Activated CD4-positive, alpha-beta memory T cell treated with anti-CD3 and anti-CD28 coated beads, Interleukin-2, amount 10 ng/mL, durations not matched to agents 7 days and 5 days (primary cell): ENCODE measurements at regions not wholly inside any gene's neighbourhood (a gene's known extent, or its start where the extent isn't known, plus 50 kb on each side); places are given as distances from the start of the nearest gene placed in this dataset.

Experiments used
- CTCF ChIA-PET: fragments of 350-600 bp; sonication (Branson Sonifier 250); formaldehyde crosslinking; loops from one replicate; lab custom pipeline; 2021; ENCODE audit warnings: antibody characterized with exemption, inconsistent platforms; lab: Charles Lee
- POLR2A ChIA-PET: fragments of 350-600 bp; sonication (Branson Sonifier 250); formaldehyde crosslinking; loops from one replicate; lab custom pipeline; 2021; ENCODE audit warnings: antibody characterized with exemption; lab: Charles Lee
- DNase-seq: peaks from one replicate; pipeline ENCODE4 v3.0.0-alpha.2; 2020
- H3K27ac Mint-ChIP-seq: one replicate; pipeline ENCODE4 v1.8.0; 2021; ENCODE audit warnings: mild to moderate bottlenecking, mixed read lengths
- H3K27me3 Mint-ChIP-seq: one replicate; pipeline ENCODE4 v1.8.0; 2021; ENCODE audit warnings: mixed read lengths
- H3K36me3 Mint-ChIP-seq: one replicate; pipeline ENCODE4 v1.8.0; 2021; ENCODE audit warnings: low read depth, mixed read lengths
- H3K4me1 Mint-ChIP-seq: one replicate; pipeline ENCODE4 v1.8.0; 2021; ENCODE audit warnings: mixed read lengths
- H3K4me3 Mint-ChIP-seq: one replicate; pipeline ENCODE4 v1.8.0; 2021; ENCODE audit warnings: mild to moderate bottlenecking, mixed read lengths
- H3K9me3 Mint-ChIP-seq: one replicate; pipeline ENCODE4 v1.8.0; 2021; ENCODE audit warnings: mixed read lengths

DNA sequence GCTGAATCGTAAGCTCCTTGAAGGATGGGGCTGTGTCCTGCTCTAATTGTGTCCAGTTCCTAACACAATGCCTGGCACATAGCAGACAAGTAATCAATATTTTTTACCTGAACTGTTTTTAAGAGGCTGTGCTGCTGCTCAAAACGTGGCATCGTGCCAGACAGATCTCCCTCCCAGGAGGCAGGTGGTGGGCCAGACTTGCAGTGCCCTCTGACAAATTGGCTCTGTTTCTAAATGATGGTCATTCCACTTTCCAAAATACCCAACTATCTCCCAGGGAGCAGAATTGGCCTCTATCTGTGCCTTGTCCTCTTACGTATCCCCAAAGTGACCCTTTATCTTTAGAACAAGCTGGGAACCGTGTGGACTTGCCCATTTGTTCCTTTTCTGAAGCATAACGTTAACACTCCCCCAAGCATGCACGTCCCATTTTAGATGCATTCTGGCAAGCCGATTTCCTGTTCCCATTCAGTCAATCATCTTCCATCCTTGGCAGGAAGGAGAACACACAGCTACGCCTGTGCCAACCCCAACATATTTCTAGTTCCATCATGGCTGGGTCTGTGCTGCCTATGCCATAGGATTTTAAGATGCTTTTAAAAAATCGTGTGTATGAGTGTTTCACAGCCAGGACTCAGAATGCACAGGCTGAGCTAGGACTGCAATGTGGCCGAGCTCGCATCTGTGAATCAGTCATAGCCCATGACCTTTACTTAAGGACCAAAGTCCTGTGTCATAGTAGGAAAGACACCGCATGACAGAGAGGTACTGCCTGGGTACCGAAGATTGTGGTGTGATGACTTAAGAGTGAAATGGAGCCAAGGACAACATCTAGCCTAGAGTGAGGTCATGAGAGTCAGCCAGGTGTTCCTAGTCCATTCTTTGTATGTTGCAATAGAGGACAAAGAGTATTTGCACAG, 408.6 kb downstream of the PRDM2 start:
- ChIA-PET POLR2A (no interaction called here), CTCF (no interaction called here)
- H3K27ac Mint-ChIP-seq: no peak overlapping the region
- no peaks in the 10 kb centered on the region for H3K27me3 Mint-ChIP-seq
- no peak for DNase-seq
- no peaks in the 10 kb centered on the region for H3K9me3 Mint-ChIP-seq
- no peaks in the 10 kb centered on the region for H3K36me3 Mint-ChIP-seq
- H3K4me3 Mint-ChIP-seq: no peak overlapping the region
- peaks cover 2% of the 10 kb centered on the region for H3K4me1 Mint-ChIP-seq

DNA sequence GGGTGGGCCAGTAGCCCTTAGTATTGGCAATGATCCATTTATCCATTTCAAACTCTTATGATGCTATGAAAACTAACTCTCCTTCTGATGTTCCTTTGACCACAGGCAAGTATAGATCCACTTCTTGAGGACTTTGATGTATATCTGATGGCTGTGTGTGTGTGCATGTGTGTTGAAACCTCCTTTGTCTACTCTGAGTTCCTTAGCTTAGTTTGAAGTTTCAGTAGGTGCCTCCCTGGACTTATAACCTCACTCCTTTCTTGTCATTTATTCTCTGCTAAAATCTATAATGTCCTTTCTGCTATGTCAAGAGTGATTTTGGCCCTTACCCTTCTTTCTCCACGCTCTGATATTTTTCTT, 409.3 kb downstream of the PRDM2 start:
- peaks cover 2% of the 10 kb centered on the region for H3K4me1 Mint-ChIP-seq
- H3K36me3 Mint-ChIP-seq: no peaks in the 10 kb centered on the region
- CTCF ChIA-PET: no interaction called here
- no peak overlapping the region for H3K4me3 Mint-ChIP-seq
- no peaks in the 10 kb centered on the region for H3K27me3 Mint-ChIP-seq
- no peak overlapping the region for H3K27ac Mint-ChIP-seq
- DNase-seq: no peak
- no peaks in the 10 kb centered on the region for H3K9me3 Mint-ChIP-seq
- POLR2A ChIA-PET: no interaction called here

DNA sequence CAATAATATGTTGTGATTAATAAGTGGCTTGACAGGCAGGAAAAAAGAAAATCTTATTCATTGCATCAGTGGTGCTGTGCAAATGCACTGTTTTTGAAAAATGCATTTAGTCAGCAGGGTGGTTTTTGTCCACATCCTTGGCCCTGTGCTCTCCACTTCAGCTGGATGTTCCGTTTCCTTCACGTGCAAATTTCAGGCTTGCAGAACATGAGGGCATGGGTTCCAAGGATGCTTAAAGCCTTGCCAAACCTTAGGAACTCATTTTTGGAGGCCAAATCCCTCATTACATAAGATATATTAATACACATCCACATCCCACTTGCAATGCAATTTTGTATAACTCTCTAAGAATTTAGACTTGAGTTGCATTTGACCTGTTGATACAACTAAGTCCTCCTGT, 410.1 kb downstream of the PRDM2 start:
- CTCF ChIA-PET: no interaction called here
- Mint-ChIP-seq H3K4me3 (no peak overlapping the region), H3K9me3 (no peaks in the 10 kb centered on the region), H3K27me3 (no peaks in the 10 kb centered on the region), H3K27ac (no peak overlapping the region), H3K36me3 (no peaks in the 10 kb centered on the region), H3K4me1 (peaks cover 4% of the 10 kb centered on the region)
- DNase-seq: no peak
- POLR2A ChIA-PET: no interaction called here

DNA sequence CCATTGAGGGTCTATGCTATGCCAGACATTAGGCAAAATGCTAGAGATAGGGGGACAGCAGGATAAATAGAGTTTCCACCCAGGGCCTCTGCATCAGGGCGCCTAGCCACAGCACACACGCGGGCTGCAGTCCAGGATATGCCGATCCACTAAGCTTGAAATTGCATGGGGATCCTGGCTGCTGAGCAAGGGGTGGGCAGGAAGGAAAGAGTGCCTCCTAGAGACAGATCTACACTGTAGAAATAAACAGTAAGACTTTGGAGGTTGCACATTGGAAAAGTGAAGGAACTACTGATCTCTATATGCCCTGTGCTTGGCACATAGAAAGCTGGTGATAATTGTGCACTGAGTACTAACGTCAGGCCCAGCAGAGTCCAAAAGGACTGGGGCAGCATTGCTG, 411.1 kb downstream of the PRDM2 start:
- POLR2A ChIA-PET: no interaction called here
- no peak for DNase-seq
- no peaks in the 10 kb centered on the region for H3K27me3 Mint-ChIP-seq

DNA sequence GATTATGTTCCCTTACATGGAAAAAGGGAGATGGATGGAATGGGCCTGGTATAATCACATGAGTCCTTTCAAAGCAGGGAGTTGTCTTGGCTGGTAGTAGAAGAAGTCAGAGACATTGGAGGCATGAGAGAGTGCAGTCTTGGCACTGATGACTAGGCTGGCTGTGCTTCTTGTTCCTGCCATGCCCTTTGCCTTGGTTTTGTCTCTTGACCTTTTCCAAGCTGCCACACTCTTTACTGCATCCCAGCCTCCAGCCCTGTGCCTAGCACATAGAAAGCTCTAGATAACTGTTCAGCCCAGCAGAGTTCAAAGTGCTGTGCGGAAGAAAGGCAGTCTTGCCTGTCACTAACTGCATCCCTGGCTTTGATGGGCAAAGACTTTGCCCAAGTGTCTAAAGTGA, 412.6 kb downstream of the PRDM2 start:
- CTCF ChIA-PET: no interaction called here
- Mint-ChIP-seq H3K4me3 (no peak overlapping the region), H3K4me1 (peaks cover 4% of the 10 kb centered on the region), H3K27ac (no peak overlapping the region), H3K36me3 (no peaks in the 10 kb centered on the region), H3K9me3 (no peaks in the 10 kb centered on the region), H3K27me3 (no peaks in the 10 kb centered on the region)
- POLR2A ChIA-PET: no interaction called here
- DNase-seq: no peak

More for the DNA sequence above, 411.1 kb downstream of the PRDM2 start:
- Mint-ChIP-seq H3K4me1 (peaks cover 4% of the 10 kb centered on the region), H3K4me3 (no peak overlapping the region), H3K36me3 (no peaks in the 10 kb centered on the region), H3K27ac (no peak overlapping the region), H3K9me3 (no peaks in the 10 kb centered on the region)
- CTCF ChIA-PET: no interaction called here

DNA sequence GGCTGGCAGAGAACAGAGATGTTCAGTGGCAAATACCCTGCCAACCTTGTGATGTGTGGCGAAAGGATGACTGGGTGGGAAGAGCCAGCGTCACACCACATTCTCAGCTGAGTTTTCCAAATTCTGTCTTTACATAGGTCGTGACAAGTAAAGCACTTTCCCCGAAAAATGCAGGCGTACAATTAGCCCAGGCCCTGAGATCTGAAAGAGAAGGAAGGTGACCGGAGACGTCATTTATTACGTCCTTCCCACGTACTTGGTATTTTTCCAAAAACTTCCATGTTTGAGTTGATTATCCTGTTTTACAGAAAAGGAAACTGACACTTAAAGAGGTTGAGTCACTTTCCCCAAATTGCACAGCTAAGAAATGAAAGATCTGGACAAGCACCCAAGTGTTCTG, 413.3 kb downstream of the PRDM2 start:
- Mint-ChIP-seq H3K27ac (no peak overlapping the region), H3K9me3 (no peaks in the 10 kb centered on the region), H3K27me3 (no peaks in the 10 kb centered on the region), H3K36me3 (no peaks in the 10 kb centered on the region), H3K4me1 (peaks cover 4% of the 10 kb centered on the region), H3K4me3 (no peak overlapping the region)
- DNase-seq: no peak
- CTCF ChIA-PET: no interaction called here
- POLR2A ChIA-PET: no interaction called here

DNA sequence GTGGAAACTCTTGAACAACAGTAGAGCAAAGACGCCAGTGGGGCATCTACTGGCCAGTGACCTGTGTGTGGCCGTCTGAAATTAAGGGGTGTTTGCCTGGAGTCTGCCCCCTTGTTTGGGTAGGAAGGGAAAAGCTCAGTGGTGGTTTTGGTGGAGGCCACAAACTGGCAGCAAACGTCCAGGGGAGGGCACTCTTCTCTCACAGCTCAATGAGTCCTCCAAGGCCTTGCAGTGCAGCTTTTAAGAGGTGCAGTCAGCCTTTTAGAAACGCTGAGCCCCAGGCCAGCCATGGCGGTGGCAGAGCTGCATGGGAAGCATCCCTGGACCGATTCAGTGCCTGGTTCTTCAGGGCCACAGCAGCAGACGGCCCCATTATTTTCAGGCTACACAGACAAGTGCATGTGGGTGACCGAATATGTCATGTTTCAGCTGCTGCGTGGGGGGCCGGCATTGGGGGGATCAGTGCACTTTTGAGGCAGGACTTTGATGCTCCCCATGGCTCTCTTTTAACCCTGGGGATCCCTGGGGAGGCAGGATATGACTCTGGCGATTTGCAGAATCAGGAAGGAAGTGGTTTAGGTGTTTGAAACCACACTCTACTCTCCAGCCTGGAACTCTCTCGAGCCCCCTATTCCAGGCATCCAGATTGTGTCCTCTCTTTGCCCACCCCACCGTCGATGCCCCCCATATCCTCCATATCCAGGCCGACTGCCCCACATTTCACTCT, 414.0 kb downstream of the PRDM2 start:
- Mint-ChIP-seq H3K36me3 (no peaks in the 10 kb centered on the region), H3K27me3 (no peaks in the 10 kb centered on the region), H3K4me1 (peaks cover 4% of the 10 kb centered on the region), H3K4me3 (no peak overlapping the region), H3K9me3 (no peaks in the 10 kb centered on the region), H3K27ac (no peak overlapping the region)
- ChIA-PET CTCF (no interaction called here), POLR2A (no interaction called here)
- no peak for DNase-seq

DNA sequence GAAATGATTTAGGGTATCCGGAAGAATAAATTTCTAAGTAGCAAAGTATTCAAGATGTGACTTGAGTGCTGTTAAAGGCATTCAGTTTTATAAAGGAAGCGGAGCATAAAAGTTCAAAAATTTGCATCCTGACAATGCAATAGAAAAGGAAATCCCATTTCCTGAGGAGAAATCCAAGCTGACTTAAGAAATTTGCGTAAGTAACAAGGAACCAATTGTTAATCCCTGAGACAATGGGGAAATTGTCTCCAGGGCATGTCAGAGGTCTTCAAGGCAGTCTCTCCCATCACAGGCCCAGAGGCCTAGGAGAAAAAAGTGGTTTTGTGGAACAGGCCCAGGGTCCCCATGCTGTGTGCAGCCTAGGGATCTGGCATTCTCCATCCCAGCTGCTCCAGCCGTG, 416.0 kb downstream of the PRDM2 start:
- CTCF ChIA-PET: no interaction called here
- H3K27ac Mint-ChIP-seq: no peak overlapping the region
- peaks cover 2% of the 10 kb centered on the region for H3K9me3 Mint-ChIP-seq
- H3K27me3 Mint-ChIP-seq: no peaks in the 10 kb centered on the region
- no peak overlapping the region for H3K4me3 Mint-ChIP-seq
- peaks cover 4% of the 10 kb centered on the region for H3K4me1 Mint-ChIP-seq
- POLR2A ChIA-PET: no interaction called here
- no peak for DNase-seq
- no peaks in the 10 kb centered on the region for H3K36me3 Mint-ChIP-seq

DNA sequence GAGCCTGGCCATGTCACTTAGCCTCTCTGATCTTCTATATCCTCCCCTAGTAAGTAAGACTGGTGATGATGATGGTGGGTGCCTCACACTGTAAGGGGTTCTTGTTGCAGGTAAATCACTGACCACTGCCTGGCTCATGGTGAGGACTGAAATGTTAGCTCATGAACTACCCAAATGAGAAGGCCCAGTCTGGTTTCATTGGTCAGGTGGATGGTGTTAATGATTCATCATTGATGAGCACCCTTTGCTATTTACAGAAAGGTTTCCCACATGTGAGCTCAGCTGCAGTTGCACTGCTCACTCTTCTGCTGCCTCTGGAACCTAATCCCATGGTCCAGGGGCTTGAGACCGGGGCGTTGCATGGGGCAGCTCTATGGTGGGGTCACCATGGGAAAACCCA, 417.7 kb downstream of the PRDM2 start:
- Mint-ChIP-seq H3K27me3 (no peaks in the 10 kb centered on the region), H3K4me3 (no peak overlapping the region), H3K36me3 (no peaks in the 10 kb centered on the region), H3K4me1 (peaks cover 4% of the 10 kb centered on the region), H3K9me3 (peaks cover 2% of the 10 kb centered on the region), H3K27ac (no peak overlapping the region)
- POLR2A ChIA-PET: no interaction called here
- CTCF ChIA-PET: no interaction called here
- DNase-seq: no peak

DNA sequence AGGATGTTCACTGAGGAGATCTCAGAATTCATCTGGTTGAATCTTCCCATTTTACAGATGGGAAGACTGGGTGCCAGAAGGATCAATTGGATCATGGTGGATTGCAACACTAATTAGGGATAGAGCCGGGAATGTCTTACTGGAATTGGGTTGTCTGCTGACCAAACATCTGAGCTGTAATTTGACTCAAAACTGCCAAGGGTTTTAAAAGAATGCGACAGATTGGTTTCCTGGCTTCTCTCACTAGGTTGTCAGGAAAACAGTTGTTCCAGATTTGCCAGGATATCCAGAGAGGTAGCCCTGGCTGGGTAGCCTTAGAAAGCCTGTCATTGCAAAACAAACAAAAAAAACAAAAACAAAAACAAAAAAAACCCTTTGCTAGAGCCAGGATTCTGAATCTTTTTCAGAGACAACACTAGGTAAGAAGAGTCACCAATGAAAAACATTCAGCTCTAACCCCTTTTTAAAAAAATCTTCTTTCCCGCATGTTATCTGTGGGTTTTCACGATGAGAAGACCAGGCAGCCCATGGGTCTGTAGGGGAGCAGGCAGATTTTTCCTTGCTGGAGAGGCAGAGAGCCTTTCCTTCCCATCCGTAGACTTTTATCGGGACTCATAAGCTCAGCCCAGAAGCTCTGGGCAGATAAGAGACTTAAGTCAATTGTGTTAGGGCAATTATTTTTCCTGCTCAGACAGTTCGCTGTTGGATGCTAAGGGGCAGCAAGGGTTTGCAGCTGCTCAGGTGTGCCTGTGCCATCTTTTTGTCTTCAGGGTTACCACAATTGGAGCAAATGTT, 418.9 kb downstream of the PRDM2 start:
- no peak overlapping the region for H3K27ac Mint-ChIP-seq
- H3K9me3 Mint-ChIP-seq: peaks cover 2% of the 10 kb centered on the region
- ChIA-PET POLR2A (no interaction called here), CTCF (no interaction called here)
- no peaks in the 10 kb centered on the region for H3K27me3 Mint-ChIP-seq
- DNase-seq: no peak
- H3K36me3 Mint-ChIP-seq: no peaks in the 10 kb centered on the region
- H3K4me3 Mint-ChIP-seq: no peak overlapping the region
- H3K4me1 Mint-ChIP-seq: peaks cover 2% of the 10 kb centered on the region

DNA sequence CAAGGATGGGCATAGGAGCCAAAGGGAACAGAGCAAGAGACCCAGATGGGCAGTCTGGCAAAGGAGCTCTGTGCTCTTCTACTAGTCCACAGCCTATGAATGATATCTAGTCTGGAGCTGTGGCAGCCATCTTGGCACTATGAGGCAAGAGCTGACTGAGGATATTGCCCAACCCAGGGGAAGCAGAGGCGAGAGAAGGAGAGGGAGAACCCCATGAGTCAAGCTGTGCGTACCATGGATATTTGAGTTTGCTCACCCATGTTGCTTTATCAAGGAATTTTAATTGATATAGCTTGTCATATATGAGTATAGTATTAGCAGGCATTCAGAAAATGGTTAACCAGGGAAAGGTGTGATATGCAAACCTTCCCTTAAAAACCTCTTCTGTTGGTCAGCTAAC, 420.9 kb downstream of the PRDM2 start:
- no peaks in the 10 kb centered on the region for H3K4me1 Mint-ChIP-seq
- DNase-seq: no peak
- no peaks in the 10 kb centered on the region for H3K36me3 Mint-ChIP-seq
- ChIA-PET CTCF (no interaction called here), POLR2A (no interaction called here)
- H3K27ac Mint-ChIP-seq: no peak overlapping the region
- no peak overlapping the region for H3K4me3 Mint-ChIP-seq
- H3K27me3 Mint-ChIP-seq: no peaks in the 10 kb centered on the region
- H3K9me3 Mint-ChIP-seq: peaks cover 2% of the 10 kb centered on the region

DNA sequence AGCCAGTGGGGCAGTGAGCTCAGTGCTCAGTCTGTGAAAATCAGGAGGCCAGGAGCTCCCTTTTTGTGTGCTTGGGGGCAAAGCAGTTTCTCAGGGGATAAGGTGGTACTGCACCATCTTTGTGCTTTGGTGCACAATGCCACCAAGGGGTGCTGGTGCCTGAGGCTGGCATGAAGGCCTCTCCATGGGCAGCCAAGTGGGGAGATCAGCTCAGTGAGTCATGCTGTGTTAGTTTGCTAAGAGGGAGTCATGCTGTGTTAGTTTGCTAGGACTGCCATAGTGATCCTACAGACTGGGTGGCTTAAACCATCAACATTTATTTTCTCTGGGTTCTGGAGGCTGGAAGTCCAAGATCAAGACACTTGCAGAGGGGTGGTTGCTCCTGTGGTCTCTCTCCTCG, 428.1 kb downstream of the PRDM2 start:
- CTCF ChIA-PET: no interaction called here
- POLR2A ChIA-PET: no interaction called here

DNA sequence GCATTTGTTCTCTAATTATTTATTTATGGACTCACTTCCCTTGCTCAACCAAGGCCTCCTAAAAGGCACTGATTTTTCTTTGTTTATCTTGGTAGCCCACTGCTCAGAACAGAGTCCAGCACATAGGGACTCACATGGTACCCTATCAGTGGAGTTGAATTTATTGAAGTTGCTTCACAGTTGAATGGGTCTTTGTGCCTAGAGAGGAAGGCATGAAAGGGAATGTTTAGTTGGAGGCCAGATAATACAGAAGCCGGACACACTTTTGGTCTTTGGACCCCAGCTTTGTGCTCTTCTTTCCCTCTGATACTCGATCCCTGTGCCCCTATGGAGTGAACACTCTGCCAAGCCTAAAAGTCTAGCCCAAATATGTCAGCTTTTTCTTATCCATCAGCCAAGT, 429.0 kb downstream of the PRDM2 start:
- Mint-ChIP-seq H3K9me3 (no peaks in the 10 kb centered on the region), H3K36me3 (no peaks in the 10 kb centered on the region), H3K27ac (no peak overlapping the region), H3K4me3 (no peak overlapping the region), H3K27me3 (no peaks in the 10 kb centered on the region), H3K4me1 (no peaks in the 10 kb centered on the region)
- POLR2A ChIA-PET: no interaction called here
- CTCF ChIA-PET: no interaction called here
- DNase-seq: no peak

More for the DNA sequence above, 428.1 kb downstream of the PRDM2 start:
- DNase-seq: no peak
- Mint-ChIP-seq H3K4me1 (no peaks in the 10 kb centered on the region), H3K27ac (no peak overlapping the region), H3K36me3 (no peaks in the 10 kb centered on the region), H3K4me3 (no peak overlapping the region), H3K9me3 (no peaks in the 10 kb centered on the region), H3K27me3 (no peaks in the 10 kb centered on the region)
